BE2C (cell line): ENCODE measurements at regions not wholly inside any gene's neighbourhood (a gene's known extent, or its start where the extent isn't known, plus 50 kb on each side); places are given as distances from the start of the nearest gene placed in this dataset.

Experiments
- DNase-seq: peaks from one replicate; pipeline ENCODE4 v3.0.0-alpha.2; 2020
- H3K27me3 ChIP-seq: fragments of 250-450 bp; sonication (Bioruptor Pico); 2 replicates; pipeline ENCODE4 v1.5.1; 2020; ENCODE audit warnings: mild to moderate bottlenecking
- H3K36me3 ChIP-seq: fragments of 250-450 bp; sonication (Bioruptor Pico); 2 replicates; pipeline ENCODE4 v1.5.1; 2020; ENCODE audit warnings: mild to moderate bottlenecking
- H3K4me1 ChIP-seq: fragments of 250-450 bp; sonication (Bioruptor Pico); 2 replicates; pipeline ENCODE4 v1.5.1; 2020
- H3K4me3 ChIP-seq: 2 replicates; pipeline ENCODE4 v1.5.1; 2011; ENCODE audit warnings: low read depth, low read length
- H3K9me3 ChIP-seq: fragments of 250-450 bp; sonication (Bioruptor Pico); 2 replicates; pipeline ENCODE4 v1.5.1; 2020
- TF ChIP-seq, protein P1 (sequence below): IDR thresholded peaks from 2 replicates; pipeline ENCODE4 v1.5.1; 2012; ENCODE audit warnings: mild to moderate bottlenecking, low read depth, low read length

DNA sequence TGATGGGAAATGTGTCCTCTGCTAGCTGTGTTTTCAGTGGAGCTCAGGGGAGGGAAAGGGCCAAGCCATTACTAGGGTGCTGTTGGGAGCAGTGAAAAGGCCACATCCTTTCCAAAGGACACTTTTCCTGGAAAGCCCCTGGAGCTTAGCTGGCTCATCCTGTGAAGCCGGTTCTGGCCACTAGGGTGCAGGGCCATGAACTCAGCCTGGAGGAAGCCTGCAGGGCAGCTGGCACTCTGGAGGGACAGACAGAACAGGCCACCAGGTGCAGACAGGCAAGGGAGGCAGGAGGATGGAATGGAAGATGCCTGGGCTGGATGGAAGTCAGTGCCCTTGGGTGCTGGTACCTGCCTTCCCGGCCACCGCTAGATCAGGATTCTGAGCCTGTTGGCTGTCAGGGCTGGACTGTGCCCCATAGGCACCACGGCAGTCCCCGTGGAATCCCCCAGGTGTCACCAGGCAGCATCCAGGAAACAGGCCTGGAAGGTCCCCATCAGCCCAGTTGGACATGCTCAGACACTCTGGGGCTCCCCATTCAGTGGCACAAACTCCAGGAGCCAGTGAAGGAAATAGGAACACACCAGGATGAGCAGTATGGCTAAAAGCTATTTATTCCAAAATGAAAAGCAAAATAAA, 76.2 kb upstream of the C2CD4B start:
- DNase-seq, result peak; percentile 69
- Histone ChIP-seq H3K9me3 (no peaks in the 10 kb centered on the region), H3K4me3 (no peak overlapping the region), H3K36me3 (no peaks in the 10 kb centered on the region), H3K27me3 (no peaks in the 10 kb centered on the region), H3K4me1 (no peaks in the 10 kb centered on the region)
- TF ChIP-seq, protein P1, sequence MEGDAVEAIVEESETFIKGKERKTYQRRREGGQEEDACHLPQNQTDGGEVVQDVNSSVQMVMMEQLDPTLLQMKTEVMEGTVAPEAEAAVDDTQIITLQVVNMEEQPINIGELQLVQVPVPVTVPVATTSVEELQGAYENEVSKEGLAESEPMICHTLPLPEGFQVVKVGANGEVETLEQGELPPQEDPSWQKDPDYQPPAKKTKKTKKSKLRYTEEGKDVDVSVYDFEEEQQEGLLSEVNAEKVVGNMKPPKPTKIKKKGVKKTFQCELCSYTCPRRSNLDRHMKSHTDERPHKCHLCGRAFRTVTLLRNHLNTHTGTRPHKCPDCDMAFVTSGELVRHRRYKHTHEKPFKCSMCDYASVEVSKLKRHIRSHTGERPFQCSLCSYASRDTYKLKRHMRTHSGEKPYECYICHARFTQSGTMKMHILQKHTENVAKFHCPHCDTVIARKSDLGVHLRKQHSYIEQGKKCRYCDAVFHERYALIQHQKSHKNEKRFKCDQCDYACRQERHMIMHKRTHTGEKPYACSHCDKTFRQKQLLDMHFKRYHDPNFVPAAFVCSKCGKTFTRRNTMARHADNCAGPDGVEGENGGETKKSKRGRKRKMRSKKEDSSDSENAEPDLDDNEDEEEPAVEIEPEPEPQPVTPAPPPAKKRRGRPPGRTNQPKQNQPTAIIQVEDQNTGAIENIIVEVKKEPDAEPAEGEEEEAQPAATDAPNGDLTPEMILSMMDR, result peak; percentile 60

DNA sequence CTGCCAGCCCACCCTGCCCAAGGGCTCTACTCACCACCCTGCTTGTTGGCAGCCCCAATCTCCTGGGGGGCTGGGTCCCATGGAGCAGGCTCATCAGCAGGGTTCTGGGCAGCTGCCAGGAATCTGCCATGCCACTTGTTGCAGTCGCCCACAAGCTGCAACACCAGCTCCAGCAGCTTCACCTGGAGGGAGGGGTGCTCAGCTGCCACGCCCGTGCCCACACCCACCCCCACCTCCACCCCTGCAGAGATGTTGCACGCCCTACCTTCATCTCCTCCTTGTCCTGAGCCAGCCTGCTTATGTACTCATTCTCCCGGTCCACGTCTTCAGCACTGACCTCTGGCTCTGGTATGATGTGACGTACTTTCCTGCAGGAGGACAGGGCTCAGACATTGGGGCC, 77.9 kb upstream of the C2CD4B start:
- TF ChIP-seq, protein P1, result no peak
- no peaks in the 10 kb centered on the region for H3K36me3 ChIP-seq
- H3K4me3 ChIP-seq, result no peak overlapping the region
- DNase-seq, result no peak
- no peaks in the 10 kb centered on the region for H3K27me3 ChIP-seq
- no peaks in the 10 kb centered on the region for H3K9me3 ChIP-seq
- H3K4me1 ChIP-seq, result no peaks in the 10 kb centered on the region

DNA sequence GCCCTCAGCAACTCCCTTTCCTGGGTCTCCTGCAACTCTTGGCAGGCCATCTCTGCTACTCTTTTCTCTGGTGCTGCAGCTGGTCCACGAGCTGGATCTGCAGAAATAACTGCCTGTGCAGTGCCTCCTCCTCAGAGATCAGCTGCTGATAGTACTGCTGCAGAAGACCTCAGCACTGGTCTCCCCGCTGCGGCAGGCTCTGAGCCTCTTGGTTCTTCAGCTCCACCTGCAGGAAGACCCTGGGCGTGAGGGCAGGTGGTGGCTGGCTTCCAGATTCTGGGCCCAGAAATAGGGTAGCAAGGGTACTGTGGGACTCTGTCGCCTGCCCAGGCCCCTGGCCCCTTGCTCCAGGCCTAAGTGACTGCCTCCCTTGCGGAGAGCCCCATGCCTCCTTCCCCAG, 79.7 kb upstream of the C2CD4B start:
- no peaks in the 10 kb centered on the region for H3K4me1 ChIP-seq
- H3K9me3 ChIP-seq, result no peaks in the 10 kb centered on the region
- H3K36me3 ChIP-seq, result no peaks in the 10 kb centered on the region
- no peaks in the 10 kb centered on the region for H3K27me3 ChIP-seq
- TF ChIP-seq, protein P1, result no peak
- no peak overlapping the region for H3K4me3 ChIP-seq
- no peak for DNase-seq

DNA sequence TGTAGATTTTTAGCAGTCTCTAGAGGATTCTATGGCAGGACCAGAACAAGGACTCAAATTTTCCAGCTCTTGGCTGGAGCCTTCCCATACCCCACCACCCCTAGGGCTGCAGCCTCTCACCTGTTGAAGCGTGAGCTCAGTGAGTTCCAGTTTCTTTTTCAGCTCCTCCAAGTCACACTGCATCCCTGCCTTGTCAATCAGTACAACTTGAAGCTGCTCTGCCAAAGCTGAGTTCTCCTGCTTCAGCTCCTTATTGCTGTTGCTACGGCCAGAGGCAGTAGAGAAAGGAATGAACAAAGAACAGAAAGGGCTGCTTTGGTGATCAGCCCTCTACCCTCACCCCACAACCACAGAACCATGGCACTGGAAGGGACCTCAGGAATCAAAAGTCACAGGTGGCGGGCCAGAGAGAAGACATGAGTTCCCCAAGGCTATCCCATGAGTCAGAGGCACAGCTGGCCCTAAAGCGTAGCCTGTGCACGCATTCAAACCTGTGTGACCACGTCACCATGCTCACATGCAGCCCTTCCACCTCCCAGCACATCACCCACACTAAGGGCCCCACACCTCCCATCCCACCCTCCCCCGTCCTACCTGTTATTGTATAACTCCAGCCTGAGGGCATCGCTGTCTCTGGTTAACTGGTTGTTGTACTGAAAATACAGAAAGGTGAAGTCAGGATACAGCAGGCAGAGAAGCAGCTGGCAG, 83.3 kb upstream of the C2CD4B start:
- H3K36me3 ChIP-seq, result no peaks in the 10 kb centered on the region
- no peak overlapping the region for H3K4me3 ChIP-seq
- DNase-seq, result no peak
- no peaks in the 10 kb centered on the region for H3K9me3 ChIP-seq
- TF ChIP-seq, protein P1, result no peak
- no peaks in the 10 kb centered on the region for H3K27me3 ChIP-seq
- H3K4me1 ChIP-seq, result no peaks in the 10 kb centered on the region

DNA sequence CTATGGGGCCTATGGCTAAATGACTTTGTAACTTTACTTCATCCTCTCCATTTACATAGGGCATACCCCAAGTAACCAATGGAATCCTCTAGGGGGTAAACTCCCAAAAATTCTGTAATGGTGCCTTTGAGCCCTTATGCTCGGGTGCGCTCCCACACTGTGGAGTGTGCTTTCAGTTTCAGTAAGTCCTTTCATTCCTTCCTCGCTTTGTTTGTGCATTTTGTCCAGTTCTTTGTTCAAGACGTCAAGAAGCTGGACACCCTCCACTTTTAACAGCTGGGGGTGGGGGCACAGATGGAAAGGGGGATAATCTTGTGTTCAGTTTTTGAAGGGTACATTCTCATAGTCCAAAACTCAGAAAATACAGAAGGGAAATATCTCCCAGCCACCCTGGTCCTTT, 84.4 kb upstream of the C2CD4B start:
- DNase-seq, result no peak
- Histone ChIP-seq H3K36me3 (no peaks in the 10 kb centered on the region), H3K4me1 (no peaks in the 10 kb centered on the region), H3K4me3 (no peak overlapping the region), H3K27me3 (no peaks in the 10 kb centered on the region), H3K9me3 (no peaks in the 10 kb centered on the region)
- TF ChIP-seq, protein P1, result no peak

DNA sequence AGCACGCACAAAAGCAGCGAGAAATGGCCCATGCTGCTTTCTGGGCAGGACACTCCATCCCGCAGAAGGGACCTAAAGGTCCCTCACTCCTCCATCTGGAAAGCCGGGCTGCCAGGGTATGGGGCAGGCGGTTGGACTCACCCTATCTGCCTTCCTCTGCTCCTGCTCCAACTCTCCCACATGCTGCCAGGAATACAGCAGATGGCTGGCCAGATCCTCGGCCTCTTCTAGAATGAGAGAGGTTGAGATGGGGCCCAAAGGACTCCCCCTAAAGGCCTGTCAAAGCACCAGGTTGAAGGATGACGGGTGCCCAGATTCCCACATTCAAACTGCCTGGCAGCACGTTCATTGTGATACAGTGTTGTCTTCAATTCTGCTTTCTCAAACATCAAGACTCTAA, 85.1 kb upstream of the C2CD4B start:
- no peaks in the 10 kb centered on the region for H3K9me3 ChIP-seq
- H3K4me1 ChIP-seq, result no peaks in the 10 kb centered on the region
- DNase-seq, result no peak
- H3K27me3 ChIP-seq, result no peaks in the 10 kb centered on the region
- TF ChIP-seq, protein P1, result no peak
- H3K4me3 ChIP-seq, result no peak overlapping the region
- no peaks in the 10 kb centered on the region for H3K36me3 ChIP-seq
